A549 (cell line): ENCODE measurements at regions not wholly inside any gene's neighbourhood (a gene's known extent, or its start where the extent isn't known, plus 50 kb on each side); places are given as distances from the start of the nearest gene placed in this dataset.

Experiments
- ATAC-seq, 2 experiments: fragments of 200-7000 bp in 1 of 2; fragments of >200 bp in 1 of 2; cut with Nextera tagmentation in 1 of 2; cut with Tn5 transposase in 1 of 2; 3 replicates each; pipeline versions ENCODE4 v1.8.0 to v1.9.1; 2018 to 2020; ENCODE audit warnings: mild to moderate bottlenecking in 1 of 2, moderate library complexity in 1 of 2
- CTCF ChIA-PET: fragments of 300-600 bp; sonication (Branson Sonifier 250); formaldehyde crosslinking; extraction: SDS; loops from one replicate; lab custom pipeline; 2021; ENCODE audit warnings: antibody characterized with exemption, inconsistent platforms; lab: Yijun Ruan, JAX
- POLR2A ChIA-PET: fragments of 350-600 bp; formaldehyde crosslinking; extraction: SDS; loops from one replicate; lab custom pipeline; 2021; ENCODE audit warnings: antibody characterized with exemption, inconsistent platforms; lab: Yijun Ruan, JAX
- DNase-seq, 2 experiments: peaks; one replicate each; pipeline versions ENCODE4 v3.0.0 to v3.0.0-alpha.2; 2011 to 2016; ENCODE audit warnings: low read depth in 1 of 2, low spot score in 1 of 2
- FAIRE-seq: peaks from 2 replicates; lab custom pipeline; 2011; peaks lifted over from hg19 to GRCh38; lab: Jason Lieb, UNC
- H3K27ac ChIP-seq, 2 experiments: fragments of >200 bp; sonication (Bioruptor Twin); formaldehyde crosslinking; 3 replicates each; pipeline ENCODE4 v1.5.1; 2016 to 2017
- H3K4me1 ChIP-seq: fragments of >200 bp; sonication (Bioruptor Twin); formaldehyde crosslinking; 3 replicates; pipeline ENCODE4 v1.6.1; 2016
- H3K4me2 ChIP-seq: fragments of >200 bp; sonication (Bioruptor Twin); formaldehyde crosslinking; 3 replicates; pipeline ENCODE4 v1.6.1; 2016
- H3K4me3 ChIP-seq: fragments of >200 bp; sonication (Bioruptor Twin); formaldehyde crosslinking; 3 replicates; pipeline ENCODE4 v1.5.1; 2016
- H3K9me3 ChIP-seq: fragments of >200 bp; sonication (Bioruptor Twin); formaldehyde crosslinking; 3 replicates; pipeline ENCODE4 v1.6.1; 2016
- BHLHE40 ChIP-seq: IDR thresholded peaks from 2 replicates; pipeline ENCODE4 v1.6.1; 2012; ENCODE audit warnings: low read depth, low read length, inconsistent platforms
- CBX2 ChIP-seq: fragments of 200-600 bp; sonication (generic); IDR thresholded peaks from 2 replicates; pipeline ENCODE4 v1.6.1; 2016; ENCODE audit warnings: low read depth, mild to moderate bottlenecking, borderline replicate concordance
- CEBPB ChIP-seq, 2 experiments: fragments of >200 bp in 1 of 2; sonication (Bioruptor Twin) in 1 of 2; formaldehyde crosslinking in 1 of 2; IDR thresholded peaks; 2 replicates each; pipeline ENCODE4 v1.6.1; 2012 to 2016
- EHF ChIP-seq: fragments of 250-450 bp; sonication (Bioruptor Pico); IDR thresholded peaks from 2 replicates; pipeline ENCODE4 v1.5.0; 2020; ENCODE audit warnings: mild to moderate bottlenecking
- EP300 ChIP-seq, 2 experiments: fragments of >200 bp; sonication (Bioruptor Twin); formaldehyde crosslinking; IDR thresholded peaks; 2 replicates in 1 of 2; 3 replicates in 1 of 2; pipeline ENCODE4 v1.6.1; 2016 to 2017
- ESRRA ChIP-seq: fragments of 150-350 bp; IDR thresholded peaks from 2 replicates; pipeline ENCODE4 v1.6.1; 2014; ENCODE audit warnings: mild to moderate bottlenecking, low read length, borderline replicate concordance
- FOXS1 ChIP-seq: fragments of 250-450 bp; sonication (Bioruptor Pico); IDR thresholded peaks from 2 replicates; pipeline ENCODE4 v1.5.0; 2020; ENCODE audit warnings: mild to moderate bottlenecking, moderate library complexity
- GATA3 ChIP-seq: IDR thresholded peaks from 2 replicates; pipeline ENCODE4 v1.6.1; 2012; ENCODE audit warnings: borderline replicate concordance
- HOXA7 ChIP-seq: fragments of 250-450 bp; sonication (Bioruptor Pico); IDR thresholded peaks from 2 replicates; pipeline ENCODE4 v1.5.0; 2020; ENCODE audit warnings: mild to moderate bottlenecking, moderate library complexity
- HOXB13 ChIP-seq: fragments of 250-450 bp; sonication (Bioruptor Pico); IDR thresholded peaks from 2 replicates; pipeline ENCODE4 v1.5.0; 2020; ENCODE audit warnings: low read depth, mild to moderate bottlenecking, moderate library complexity
- HOXB5 ChIP-seq: fragments of 250-450 bp; sonication (Bioruptor Pico); IDR thresholded peaks from 2 replicates; pipeline ENCODE4 v1.5.0; 2020; ENCODE audit warnings: mild to moderate bottlenecking, moderate library complexity
- MAZ ChIP-seq: fragments of 150-350 bp; IDR thresholded peaks from 2 replicates; pipeline ENCODE4 v1.6.1; 2014; ENCODE audit warnings: antibody characterized with exemption, low read depth, low read length, borderline replicate concordance
- NPAS2 ChIP-seq: fragments of 250-450 bp; sonication (Bioruptor Pico); IDR thresholded peaks from 2 replicates; pipeline ENCODE4 v1.8.0; 2022; ENCODE audit warnings: mild to moderate bottlenecking, moderate library complexity, borderline replicate concordance
- POLR2A ChIP-seq: IDR thresholded peaks from 2 replicates; pipeline ENCODE4 v1.6.1; 2012; ENCODE audit warnings: mild to moderate bottlenecking, low read length
- POLR2AphosphoS2 ChIP-seq: conservative IDR thresholded peaks from 2 replicates; pipeline ENCODE4 v1.6.1; 2012; ENCODE audit warnings: low read length, improper control_type of control experiment, inconsistent platforms
- RCOR1 ChIP-seq: fragments of 150-350 bp; IDR thresholded peaks from 2 replicates; pipeline ENCODE4 v1.6.1; 2014; ENCODE audit warnings: antibody characterized with exemption, low read length, low read depth
- RFX5 ChIP-seq: fragments of 450-650 bp; IDR thresholded peaks from 2 replicates; pipeline ENCODE4 v1.7.1; 2014; ENCODE audit warnings: antibody characterized with exemption, mild to moderate bottlenecking, moderate library complexity
- SMC3 ChIP-seq: fragments of >200 bp; sonication (Bioruptor Twin); formaldehyde crosslinking; IDR thresholded peaks from 3 replicates; pipeline ENCODE4 v1.6.1; 2018; ENCODE audit warnings: inconsistent platforms
- SREBF2 ChIP-seq: fragments of 450-650 bp; IDR thresholded peaks from 2 replicates; pipeline ENCODE4 v1.6.1; 2014; ENCODE audit warnings: mild to moderate bottlenecking, moderate library complexity
- ZC3H11A ChIP-seq: fragments of 450-650 bp; IDR thresholded peaks from 2 replicates; pipeline ENCODE4 v1.6.1; 2014; ENCODE audit warnings: antibody characterized with exemption, mild to moderate bottlenecking
- ZSCAN20 ChIP-seq: fragments of 250-450 bp; sonication (Bioruptor Pico); IDR thresholded peaks from 2 replicates; pipeline ENCODE4 v1.8.0; 2022; ENCODE audit warnings: mild to moderate bottlenecking, moderate library complexity
- WGBS: methylation state at CpG from one replicate; pipeline ENCODE4 v1.1.6; 2017; ENCODE audit errors: missing lambda C conversion rate; 5-methylcytosine and 5-hydroxymethylcytosine counted together
- TF ChIP-seq, protein P1 (sequence below): fragments of >200 bp; sonication (Bioruptor Twin); formaldehyde crosslinking; IDR thresholded peaks from 3 replicates; pipeline ENCODE4 v1.6.1; 2016
- TF ChIP-seq, protein P2 (sequence below): IDR thresholded peaks from 2 replicates; pipeline ENCODE4 v1.6.1; 2012
- TF ChIP-seq, protein P3 (sequence below): fragments of 450-650 bp; IDR thresholded peaks from 2 replicates; pipeline ENCODE4 v1.6.1; 2014; ENCODE audit warnings: antibody characterized with exemption

DNA sequence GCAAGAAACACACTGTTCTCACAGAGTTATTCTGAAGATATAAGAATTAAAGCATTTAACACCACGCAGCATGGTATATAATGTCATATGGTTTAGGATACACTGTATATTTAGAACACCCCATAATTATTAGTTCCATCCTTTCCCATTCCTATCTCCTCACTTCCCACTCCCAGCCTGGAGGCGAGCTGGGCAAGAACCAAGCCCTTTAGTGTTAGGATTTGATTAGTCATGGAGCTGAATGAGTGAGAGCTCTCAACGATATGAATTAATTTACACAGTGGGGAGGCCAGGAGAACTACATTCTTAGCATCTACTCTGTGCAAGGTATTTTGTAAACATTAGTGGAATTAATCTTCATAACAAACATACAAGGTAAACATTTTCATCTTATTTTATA is 934.3 kb downstream of the DIAPH3 start:
- 2% methylated on average over 3 of the region's 3 CpGs for WGBS
- no peaks in the 10 kb centered on the region for H3K9me3 ChIP-seq
- ChIA-PET POLR2A (no interaction called here), CTCF (no interaction called here)
- no peaks in the 10 kb centered on the region for H3K4me1 ChIP-seq
- TF ChIP-seq RCOR1, result no peak
- TF ChIP-seq EHF (CRISPR knock-in tag), result no peak
- TF ChIP-seq POLR2A, result no peak
- no peak for TF ChIP-seq RFX5
- no peak for TF ChIP-seq SMC3
- no peak for TF ChIP-seq CBX2
- TF ChIP-seq ESRRA, result no peak
- H3K27ac ChIP-seq, result no peak overlapping the region
- ATAC-seq (no peak), DNase-seq (no peak), FAIRE-seq (no peak)
- H3K4me3 ChIP-seq, result no peak overlapping the region
- H3K4me2 ChIP-seq, result no peak overlapping the region

DNA sequence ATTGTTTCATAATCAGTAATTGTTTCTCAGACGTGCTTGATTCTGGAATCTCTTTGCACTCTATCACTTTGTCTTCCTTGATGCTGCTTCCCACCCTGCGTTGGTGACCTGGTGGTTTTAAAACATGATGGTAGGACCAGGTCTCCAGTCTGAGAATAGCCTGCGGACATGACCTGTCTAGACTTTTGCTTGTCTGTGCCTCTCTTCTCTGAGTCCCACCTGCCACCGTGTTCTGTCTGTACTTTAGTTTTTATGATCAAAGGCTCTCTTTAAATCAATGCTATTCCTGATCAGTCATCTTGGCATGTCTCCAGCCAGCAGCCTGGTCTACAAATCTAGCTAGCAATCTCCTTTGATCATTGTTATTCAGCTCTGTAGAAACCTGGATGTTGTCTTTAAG is 933.9 kb downstream of the DIAPH3 start:
- no peaks in the 10 kb centered on the region for H3K9me3 ChIP-seq
- no peak overlapping the region for H3K4me2 ChIP-seq
- POLR2A ChIA-PET, result no interaction called here
- H3K4me3 ChIP-seq, result no peak overlapping the region
- H3K4me1 ChIP-seq, result no peaks in the 10 kb centered on the region
- no peak for ATAC-seq
- CTCF ChIA-PET, result no interaction called here
- WGBS, result 14% methylated on average over 4 of the region's 4 CpGs
- no peak overlapping the region for H3K27ac ChIP-seq
- no peak for DNase-seq
- no peak for TF ChIP-seq GATA3
- TF ChIP-seq BHLHE40, result no peak
- TF ChIP-seq, protein P1, sequence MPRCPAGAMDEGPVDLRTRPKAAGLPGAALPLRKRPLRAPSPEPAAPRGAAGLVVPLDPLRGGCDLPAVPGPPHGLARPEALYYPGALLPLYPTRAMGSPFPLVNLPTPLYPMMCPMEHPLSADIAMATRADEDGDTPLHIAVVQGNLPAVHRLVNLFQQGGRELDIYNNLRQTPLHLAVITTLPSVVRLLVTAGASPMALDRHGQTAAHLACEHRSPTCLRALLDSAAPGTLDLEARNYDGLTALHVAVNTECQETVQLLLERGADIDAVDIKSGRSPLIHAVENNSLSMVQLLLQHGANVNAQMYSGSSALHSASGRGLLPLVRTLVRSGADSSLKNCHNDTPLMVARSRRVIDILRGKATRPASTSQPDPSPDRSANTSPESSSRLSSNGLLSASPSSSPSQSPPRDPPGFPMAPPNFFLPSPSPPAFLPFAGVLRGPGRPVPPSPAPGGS, result no peak
- TF ChIP-seq ZC3H11A, result no peak
- no peak for TF ChIP-seq HOXB13
- no peak for TF ChIP-seq MAZ
- no peak for TF ChIP-seq ESRRA
- no peak for TF ChIP-seq HOXA7 (CRISPR knock-in tag)
- TF ChIP-seq EP300 (IDR thresholded peaks at IDR 0.05), result no peak
- TF ChIP-seq, protein P2, sequence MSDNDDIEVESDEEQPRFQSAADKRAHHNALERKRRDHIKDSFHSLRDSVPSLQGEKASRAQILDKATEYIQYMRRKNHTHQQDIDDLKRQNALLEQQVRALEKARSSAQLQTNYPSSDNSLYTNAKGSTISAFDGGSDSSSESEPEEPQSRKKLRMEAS, result no peak
- TF ChIP-seq, protein P3, sequence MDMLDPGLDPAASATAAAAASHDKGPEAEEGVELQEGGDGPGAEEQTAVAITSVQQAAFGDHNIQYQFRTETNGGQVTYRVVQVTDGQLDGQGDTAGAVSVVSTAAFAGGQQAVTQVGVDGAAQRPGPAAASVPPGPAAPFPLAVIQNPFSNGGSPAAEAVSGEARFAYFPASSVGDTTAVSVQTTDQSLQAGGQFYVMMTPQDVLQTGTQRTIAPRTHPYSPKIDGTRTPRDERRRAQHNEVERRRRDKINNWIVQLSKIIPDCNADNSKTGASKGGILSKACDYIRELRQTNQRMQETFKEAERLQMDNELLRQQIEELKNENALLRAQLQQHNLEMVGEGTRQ, result no peak
- FAIRE-seq, result no peak

DNA sequence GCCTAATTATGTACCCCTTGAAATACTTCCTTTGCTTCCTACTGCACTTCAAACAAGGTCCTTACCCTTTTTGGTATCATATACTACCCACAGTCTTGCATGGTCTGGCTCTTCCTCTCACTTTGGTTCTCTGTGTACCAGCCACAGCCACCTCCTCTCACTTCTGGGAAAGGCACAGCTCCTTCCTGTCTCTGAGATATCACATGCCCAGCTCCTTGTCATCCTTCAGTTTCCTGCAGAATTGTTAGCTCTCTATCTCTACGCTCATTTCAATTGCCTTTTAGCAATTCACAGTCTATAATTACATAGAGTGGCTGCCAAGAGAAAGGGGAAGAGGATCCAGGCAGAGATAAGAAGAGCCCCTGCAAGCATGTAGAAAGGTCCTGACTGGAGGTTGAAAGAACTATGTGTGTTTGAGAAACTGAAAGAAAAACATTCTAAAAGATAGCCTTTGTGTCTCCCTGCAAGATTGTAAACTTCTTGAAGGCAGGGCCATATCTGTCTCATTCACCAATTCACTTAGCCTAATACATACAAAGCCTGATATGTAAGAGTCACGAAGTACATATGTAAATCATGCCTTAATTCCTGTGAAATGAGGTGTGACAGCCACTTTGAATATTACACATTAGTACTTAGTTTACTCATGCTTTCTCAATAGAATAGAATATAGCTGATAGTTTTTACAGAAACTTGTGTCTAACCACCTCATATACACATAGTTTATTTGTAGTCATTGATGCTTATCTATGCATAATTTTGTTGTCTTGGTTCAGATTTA is 933.1 kb downstream of the DIAPH3 start:
- TF ChIP-seq FOXS1 (CRISPR knock-in tag), result no peak
- no peak for TF ChIP-seq CEBPB (IDR thresholded peaks at IDR 0.05)
- TF ChIP-seq BHLHE40, result no peak
- no peak for TF ChIP-seq SREBF2
- no peak for TF ChIP-seq POLR2AphosphoS2
- no peak for TF ChIP-seq NPAS2 (CRISPR knock-in tag)
- TF ChIP-seq ZSCAN20 (CRISPR knock-in tag), result no peak
- TF ChIP-seq, protein P1, result no peak
- TF ChIP-seq HOXB5 (CRISPR knock-in tag), result no peak
- Histone ChIP-seq H3K9me3 (no peaks in the 10 kb centered on the region), H3K4me2 (no peak overlapping the region), H3K4me1 (no peaks in the 10 kb centered on the region), H3K4me3 (no peak overlapping the region), H3K27ac (no peak overlapping the region)
- DNase-seq (no peak), ATAC-seq (no peak), FAIRE-seq (no peak)
- POLR2A ChIA-PET, result no interaction called here
- 3% methylated on average over 2 of the region's 2 CpGs for WGBS
- CTCF ChIA-PET, result no interaction called here
